Naive thymus-derived CD4-positive, alpha-beta T cell (primary cell): ENCODE measurements at regions not wholly inside any gene's neighbourhood (a gene's known extent, or its start where the extent isn't known, plus 50 kb on each side); places are given as distances from the start of the nearest gene placed in this dataset.

ENCODE experiments used
- ATAC-seq: fragments of 150-1000 bp; cut with Tn5 transposase; 2 replicates; pipeline ENCODE4 v1.10.0; 2021; ENCODE audit warnings: mild to moderate bottlenecking, moderate library complexity
- CTCF ChIA-PET: fragments of 350-600 bp; sonication (Branson Sonifier 250); formaldehyde crosslinking; loops from one replicate; lab custom pipeline; 2021; ENCODE audit warnings: antibody characterized with exemption; lab: Charles Lee
- POLR2A ChIA-PET: fragments of 350-600 bp; sonication (Branson Sonifier 250); formaldehyde crosslinking; loops from one replicate; lab custom pipeline; 2021; ENCODE audit warnings: antibody characterized with exemption, inconsistent platforms; lab: Charles Lee
- DNase-seq, 9 donors: peaks; one replicate each; pipeline versions ENCODE4 v3.0.0 to v3.0.0-alpha.2; 2020 to 2022; ENCODE audit warnings: mixed read lengths in 1 of 9
- H3K27ac ChIP-seq: one replicate; pipeline ENCODE4 v1.7.0; 2013; ENCODE audit warnings: mild to moderate bottlenecking, low read depth, low read length, moderate library complexity
- H3K27me3 ChIP-seq, 2 donors: one replicate each; pipeline ENCODE4 v1.7.0; 2013; ENCODE audit warnings: low read length in 2 of 2, mild to moderate bottlenecking in 2 of 2, moderate library complexity in 2 of 2; ENCODE audit not compliant: control insufficient read depth in 2 of 2, insufficient read depth in 2 of 2
- H3K36me3 ChIP-seq, 3 experiments: 1 replicate in 2 of 3; 2 replicates in 1 of 3; pipeline ENCODE4 v1.7.0; 2013; ENCODE audit warnings: low read length in 3 of 3, mild to moderate bottlenecking in 3 of 3, moderate library complexity in 1 of 3; ENCODE audit not compliant: insufficient read depth in 3 of 3, control insufficient read depth in 2 of 3
- H3K4me1 ChIP-seq, 2 donors: one replicate each; pipeline ENCODE4 v1.7.0; 2013; ENCODE audit warnings: low read length in 2 of 2, mild to moderate bottlenecking in 2 of 2, moderate library complexity in 1 of 2; ENCODE audit not compliant: control insufficient read depth in 2 of 2, insufficient read depth in 2 of 2
- H3K4me3 ChIP-seq: 2 replicates; pipeline ENCODE4 v1.7.0; 2013; ENCODE audit warnings: mild to moderate bottlenecking, low read length
- H3K9me3 ChIP-seq, 3 experiments: 1 replicate in 2 of 3; 2 replicates in 1 of 3; pipeline ENCODE4 v1.7.0; 2013; ENCODE audit warnings: low read length in 3 of 3; ENCODE audit not compliant: control insufficient read depth in 2 of 3
- H3K27ac Mint-ChIP-seq, 9 donors: one replicate each; pipeline ENCODE4 v1.8.0; 2020 to 2022; ENCODE audit warnings: mixed read lengths in 9 of 9, mild to moderate bottlenecking in 8 of 9, moderate library complexity in 5 of 9, inconsistent platforms in 2 of 9
- H3K27me3 Mint-ChIP-seq, 5 donors: one replicate each; pipeline ENCODE4 v1.8.0; 2021 to 2022; ENCODE audit warnings: mixed read lengths in 5 of 5, mild to moderate bottlenecking in 1 of 5
- H3K36me3 Mint-ChIP-seq, 5 donors: one replicate each; pipeline ENCODE4 v1.8.0; 2020 to 2022; ENCODE audit warnings: mixed read lengths in 5 of 5, mild to moderate bottlenecking in 3 of 5, inconsistent platforms in 1 of 5
- H3K4me1 Mint-ChIP-seq, 7 donors: one replicate each; pipeline ENCODE4 v1.8.0; 2020 to 2022; ENCODE audit warnings: mixed read lengths in 7 of 7, mild to moderate bottlenecking in 3 of 7, inconsistent platforms in 1 of 7
- H3K4me3 Mint-ChIP-seq, 10 donors: one replicate each; pipeline ENCODE4 v1.8.0; 2020 to 2022; ENCODE audit warnings: mild to moderate bottlenecking in 10 of 10, mixed read lengths in 10 of 10, moderate library complexity in 6 of 10, inconsistent platforms in 2 of 10
- H3K9me3 Mint-ChIP-seq, 11 donors: one replicate each; pipeline ENCODE4 v1.8.0; 2020 to 2022; ENCODE audit warnings: mixed read lengths in 11 of 11, mild to moderate bottlenecking in 4 of 11, inconsistent platforms in 1 of 11, moderate library complexity in 1 of 11
- intact Hi-C, 2 donors: fragments of 100-400 bp; cut with micrococcal nuclease; formaldehyde crosslinking; loops; one replicate each; pipeline ENCODE4 v1.15.1; 2023

DNA sequence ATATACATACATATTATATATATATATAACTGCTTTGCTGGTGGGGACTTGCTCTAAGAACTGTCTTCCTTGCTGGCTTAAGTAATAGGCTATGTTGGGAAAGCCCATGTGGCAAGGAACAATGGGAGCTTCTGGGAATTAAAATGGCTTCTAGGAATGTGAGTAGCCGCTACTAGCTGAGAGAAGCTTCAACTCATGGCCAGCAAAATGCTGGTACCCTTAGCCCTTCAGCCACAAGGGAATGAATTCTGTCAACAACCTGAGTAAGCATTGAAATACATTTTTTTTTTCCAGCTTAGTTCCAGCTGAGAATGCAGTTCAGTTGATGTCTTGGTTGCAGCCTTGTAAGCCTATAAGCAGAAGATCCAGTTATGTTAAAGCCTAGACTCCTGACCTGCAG lies 911.7 kb upstream of the MAP3K7 start:
- H3K9me3 ChIP-seq: no peaks in the 10 kb centered on the region
- intact Hi-C loops: no loop called here
- Mint-ChIP-seq H3K9me3 (peaks cover 0 to 3% (median 0%) of the 10 kb centered on the region in 11 donors), H3K27ac (no peak overlapping the region), H3K36me3 (no peaks in the 10 kb centered on the region), H3K27me3 (no peaks in the 10 kb centered on the region), H3K4me3 (no peak overlapping the region), H3K4me1 (no peaks in the 10 kb centered on the region)
- ATAC-seq (no peak), DNase-seq (no peak)
- H3K36me3 ChIP-seq: no peaks in the 10 kb centered on the region
- H3K4me1 ChIP-seq: no peaks in the 10 kb centered on the region
- no peak overlapping the region for H3K27ac ChIP-seq
- no peaks in the 10 kb centered on the region for H3K27me3 ChIP-seq
- no peak overlapping the region for H3K4me3 ChIP-seq
- ChIA-PET CTCF (no interaction called here), POLR2A (no interaction called here)

DNA sequence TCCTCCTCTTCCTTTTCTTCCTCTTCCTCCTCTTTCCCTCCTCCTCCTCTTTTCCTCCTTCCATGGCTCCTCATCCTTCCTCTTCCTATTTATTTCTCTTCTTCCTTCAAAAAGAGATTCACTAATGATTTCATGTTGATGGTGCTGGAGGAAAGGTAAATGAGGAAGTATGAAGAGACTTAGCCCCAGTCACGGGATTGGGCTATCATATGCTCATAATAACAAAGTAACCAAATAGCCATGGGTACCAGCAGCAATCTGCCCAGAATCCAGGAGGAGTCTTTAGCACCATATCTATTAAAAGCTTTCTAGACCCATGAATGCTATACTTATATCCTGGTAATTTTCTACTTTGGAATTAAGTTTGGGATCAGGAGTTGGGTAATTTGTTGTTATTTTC lies 910.9 kb upstream of the MAP3K7 start:
- H3K27ac Mint-ChIP-seq: no peak overlapping the region
- Histone ChIP-seq H3K36me3 (no peaks in the 10 kb centered on the region), H3K4me3 (no peak overlapping the region), H3K4me1 (no peaks in the 10 kb centered on the region), H3K9me3 (no peaks in the 10 kb centered on the region), H3K27me3 (no peaks in the 10 kb centered on the region), H3K27ac (no peak overlapping the region)
- intact Hi-C loops: no loop called here
- ATAC-seq: no peak
- no peaks in the 10 kb centered on the region for H3K36me3 Mint-ChIP-seq
- DNase-seq: no peak
- H3K4me1 Mint-ChIP-seq: no peaks in the 10 kb centered on the region
- no peaks in the 10 kb centered on the region for H3K27me3 Mint-ChIP-seq
- ChIA-PET POLR2A (no interaction called here), CTCF (no interaction called here)
- peaks cover 0 to 3% (median 0%) of the 10 kb centered on the region in 11 donors for H3K9me3 Mint-ChIP-seq
- no peak overlapping the region for H3K4me3 Mint-ChIP-seq

DNA sequence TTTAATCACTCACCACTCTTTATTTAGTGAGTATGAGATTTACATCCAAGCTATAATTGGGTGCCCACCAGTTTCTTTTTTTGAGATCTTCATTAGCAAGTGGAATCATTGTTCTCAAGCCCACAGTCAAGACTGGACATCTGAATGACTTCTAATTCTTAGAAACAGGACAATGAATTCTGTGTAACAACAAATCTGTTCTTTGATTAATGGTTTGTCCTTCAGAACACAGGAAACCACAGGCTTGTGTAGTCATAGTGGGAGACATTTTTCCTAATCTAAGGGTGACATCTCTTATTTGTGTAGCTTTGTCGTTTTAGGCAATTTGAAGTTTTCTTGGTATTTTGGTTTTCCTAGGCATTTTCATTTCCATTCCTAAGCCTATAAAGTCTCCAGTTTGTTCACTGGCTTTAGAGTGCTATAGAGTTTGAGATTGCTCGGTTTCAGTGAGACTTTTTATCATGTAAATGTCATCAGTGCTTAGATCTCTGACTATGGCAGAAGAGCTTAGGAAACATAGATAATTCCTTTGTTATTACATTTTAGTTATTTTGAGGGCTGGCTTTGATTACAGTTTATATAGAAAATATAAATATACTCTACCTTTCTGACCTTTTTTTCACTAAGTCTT lies 903.9 kb upstream of the MAP3K7 start:
- ATAC-seq (no peak), DNase-seq (no peak)
- CTCF ChIA-PET: no interaction called here
- H3K4me3 ChIP-seq: no peak overlapping the region
- H3K36me3 Mint-ChIP-seq: no peaks in the 10 kb centered on the region
- H3K27me3 ChIP-seq: no peaks in the 10 kb centered on the region
- no peak overlapping the region for H3K4me3 Mint-ChIP-seq
- H3K4me1 ChIP-seq: no peaks in the 10 kb centered on the region
- H3K27me3 Mint-ChIP-seq: no peaks in the 10 kb centered on the region
- peaks cover 0 to 2% (median 0%) of the 10 kb centered on the region in 7 donors for H3K4me1 Mint-ChIP-seq
- H3K36me3 ChIP-seq: no peaks in the 10 kb centered on the region
- POLR2A ChIA-PET: no interaction called here
- no peak overlapping the region for H3K27ac ChIP-seq
- H3K9me3 Mint-ChIP-seq: peaks cover 0 to 4% (median 0%) of the 10 kb centered on the region in 11 donors
- no peak overlapping the region for H3K27ac Mint-ChIP-seq
- intact Hi-C loops: no loop called here
- no peaks in the 10 kb centered on the region for H3K9me3 ChIP-seq

DNA sequence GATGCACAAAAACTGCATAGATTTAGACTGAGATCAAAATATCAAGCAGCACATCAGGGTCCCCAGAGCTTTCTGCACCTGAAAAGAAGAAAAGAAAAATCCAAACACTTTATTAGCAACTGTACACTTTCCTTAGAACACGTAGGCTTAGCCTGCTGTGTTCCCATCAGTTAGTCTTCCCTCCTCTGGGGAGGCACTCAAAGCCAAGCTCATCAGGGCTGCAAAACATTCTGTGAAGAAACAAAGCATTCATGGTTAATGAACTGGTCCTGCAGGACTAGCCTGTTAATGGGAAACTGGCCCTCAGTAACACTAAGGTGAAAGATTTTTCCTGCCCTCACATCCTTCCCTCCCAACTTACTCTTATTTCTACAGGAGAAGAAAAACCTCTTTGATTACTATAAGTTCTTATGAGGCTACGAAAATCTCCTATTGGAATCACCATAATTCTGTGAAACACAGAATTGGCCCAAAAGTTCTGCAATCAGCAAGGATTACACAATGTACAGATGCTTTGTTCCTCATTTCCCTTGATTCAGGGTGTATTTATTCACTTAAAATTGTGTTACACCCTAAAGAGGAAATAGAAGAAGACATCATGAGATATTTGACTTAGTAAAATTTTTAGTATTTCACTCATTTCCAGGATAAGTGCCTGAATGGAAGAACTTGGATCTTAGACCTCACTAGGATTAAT lies 901.0 kb upstream of the MAP3K7 start:
- intact Hi-C loops: no loop called here
- Mint-ChIP-seq H3K36me3 (no peaks in the 10 kb centered on the region), H3K27ac (no peak overlapping the region), H3K9me3 (peaks cover 0 to 8% (median 0%) of the 10 kb centered on the region in 11 donors), H3K4me3 (no peak overlapping the region), H3K4me1 (peaks cover 0 to 2% (median 0%) of the 10 kb centered on the region in 7 donors), H3K27me3 (no peaks in the 10 kb centered on the region)
- H3K27ac ChIP-seq: no peak overlapping the region
- H3K9me3 ChIP-seq: no peaks in the 10 kb centered on the region
- H3K36me3 ChIP-seq: no peaks in the 10 kb centered on the region
- no peak overlapping the region for H3K4me3 ChIP-seq
- no peaks in the 10 kb centered on the region for H3K27me3 ChIP-seq
- H3K4me1 ChIP-seq: no peaks in the 10 kb centered on the region
- ATAC-seq: no peak
- CTCF ChIA-PET: no interaction called here
- POLR2A ChIA-PET: no interaction called here
- DNase-seq: no peak

DNA sequence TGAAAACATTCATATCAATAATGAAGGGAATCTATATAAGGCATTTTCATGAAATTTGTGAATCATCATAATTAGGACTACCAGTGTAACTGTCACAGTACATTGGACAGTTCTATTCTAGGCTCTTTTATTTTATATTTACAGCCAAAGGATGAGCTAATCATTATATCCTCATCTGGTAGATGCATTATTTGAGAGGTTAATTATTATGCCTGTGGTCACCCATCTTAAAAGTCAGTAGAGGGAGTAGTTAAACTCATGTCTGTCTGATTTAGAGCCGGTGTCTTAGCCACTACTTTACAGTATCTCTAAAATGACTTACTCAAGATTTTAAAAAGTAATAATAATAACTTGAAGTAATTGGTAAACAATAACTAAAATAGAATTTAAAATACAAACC lies 899.3 kb upstream of the MAP3K7 start:
- no peak for DNase-seq
- Mint-ChIP-seq H3K4me1 (peaks cover 0 to 2% (median 0%) of the 10 kb centered on the region in 7 donors), H3K4me3 (no peak overlapping the region), H3K27me3 (no peaks in the 10 kb centered on the region), H3K36me3 (no peaks in the 10 kb centered on the region), H3K27ac (no peak overlapping the region), H3K9me3 (peaks cover 0 to 11% (median 0%) of the 10 kb centered on the region in 11 donors)
- CTCF ChIA-PET: no interaction called here
- intact Hi-C loops: no loop called here
- no peaks in the 10 kb centered on the region for H3K27me3 ChIP-seq
- H3K4me3 ChIP-seq: no peak overlapping the region
- no peaks in the 10 kb centered on the region for H3K36me3 ChIP-seq
- H3K9me3 ChIP-seq: no peaks in the 10 kb centered on the region
- ATAC-seq: no peak
- POLR2A ChIA-PET: no interaction called here
- H3K27ac ChIP-seq: no peak overlapping the region
- no peaks in the 10 kb centered on the region for H3K4me1 ChIP-seq

DNA sequence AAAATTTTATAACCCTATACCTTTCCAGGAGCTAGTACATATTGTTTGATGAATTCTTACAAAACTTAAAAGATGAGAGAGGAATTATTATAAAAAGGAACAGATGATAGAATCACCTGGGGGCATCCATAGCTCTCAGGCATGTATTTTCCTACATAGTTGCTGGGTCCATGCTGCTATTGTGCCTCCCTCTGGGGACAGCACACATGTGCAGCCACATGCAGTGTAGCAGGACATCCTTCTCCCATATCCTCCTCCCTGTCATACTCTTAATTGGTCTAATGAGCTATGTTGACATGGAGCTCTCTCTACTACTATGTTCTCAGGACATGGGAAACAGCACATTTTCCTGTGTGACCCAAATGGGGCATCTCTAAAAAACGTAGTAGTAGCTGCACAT lies 898.2 kb upstream of the MAP3K7 start:
- Mint-ChIP-seq H3K36me3 (no peaks in the 10 kb centered on the region), H3K27me3 (no peaks in the 10 kb centered on the region), H3K27ac (no peak overlapping the region), H3K4me1 (peaks cover 0 to 1% (median 0%) of the 10 kb centered on the region in 7 donors), H3K9me3 (peaks cover 0 to 11% (median 0%) of the 10 kb centered on the region in 11 donors), H3K4me3 (no peak overlapping the region)
- H3K4me1 ChIP-seq: no peaks in the 10 kb centered on the region
- no peaks in the 10 kb centered on the region for H3K36me3 ChIP-seq
- no peaks in the 10 kb centered on the region for H3K27me3 ChIP-seq
- H3K27ac ChIP-seq: no peak overlapping the region
- intact Hi-C loops: no loop called here
- H3K4me3 ChIP-seq: no peak overlapping the region
- ChIA-PET CTCF (no interaction called here), POLR2A (no interaction called here)
- ATAC-seq: no peak
- DNase-seq: no peak
- no peaks in the 10 kb centered on the region for H3K9me3 ChIP-seq
